Mesodermal cell (in vitro differentiated cells): ENCODE measurements at regions not wholly inside any gene's neighbourhood (a gene's known extent, or its start where the extent isn't known, plus 50 kb on each side); places are given as distances from the start of the nearest gene placed in this dataset.

Experiments
- H3K27ac ChIP-seq: 2 replicates; pipeline ENCODE4 v1.7.0; 2013; ENCODE audit warnings: mild to moderate bottlenecking, low read depth, low read length, moderate library complexity; ENCODE audit not compliant: severe bottlenecking
- H3K36me3 ChIP-seq: 2 replicates; pipeline ENCODE4 v1.7.1; 2013; ENCODE audit warnings: mild to moderate bottlenecking, low read length, moderate library complexity; ENCODE audit not compliant: control insufficient read depth, insufficient read depth
- H3K4me1 ChIP-seq: one replicate; pipeline ENCODE4 v1.7.1; 2013; ENCODE audit warnings: mild to moderate bottlenecking, low read length; ENCODE audit not compliant: insufficient read depth, control insufficient read depth, poor library complexity, severe bottlenecking
- H3K4me3 ChIP-seq: 2 replicates; pipeline ENCODE4 v1.7.0; 2013; ENCODE audit warnings: low read length, control low read depth, mild to moderate bottlenecking; ENCODE audit not compliant: insufficient read depth, poor library complexity, severe bottlenecking; ENCODE audit errors: extremely low read depth
- H3K9me3 ChIP-seq: 2 replicates; pipeline ENCODE4 v1.7.1; 2013; ENCODE audit warnings: mild to moderate bottlenecking, low read length, moderate library complexity; ENCODE audit not compliant: control insufficient read depth
- WGBS, 2 experiments: methylation state at CpG; one replicate each; pipeline ENCODE4 v1.1.5; 2013; ENCODE audit warnings: missing lambda C conversion rate in 2 of 2; ENCODE audit not compliant: insufficient coverage in 2 of 2; 5-methylcytosine and 5-hydroxymethylcytosine counted together

DNA sequence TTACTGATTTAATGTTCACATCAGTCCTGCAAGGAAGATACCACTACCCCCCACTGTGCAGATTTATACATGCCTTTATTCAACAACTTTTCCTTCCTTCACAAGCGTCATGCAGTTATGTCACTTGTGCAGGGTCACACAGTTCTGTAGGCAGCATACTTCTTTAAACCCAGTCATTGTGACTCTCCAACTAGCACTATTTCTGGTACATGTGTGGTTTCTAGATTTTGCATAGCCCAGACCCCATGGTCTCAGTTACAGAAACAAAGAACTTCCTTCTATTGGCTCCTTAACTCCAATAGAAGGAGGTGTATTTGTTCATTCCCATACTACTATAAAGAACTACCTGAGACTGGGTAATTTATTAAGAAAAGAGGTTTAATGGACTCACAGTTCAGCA, 333.1 kb downstream of the ZNF516 start:
- WGBS, 2 experiments, result 91 to 100% methylated on average over 1 of the region's 1 CpG
- Histone ChIP-seq H3K27ac (no peak overlapping the region), H3K4me1 (no peaks in the 10 kb centered on the region), H3K9me3 (no peaks in the 10 kb centered on the region), H3K36me3 (no peaks in the 10 kb centered on the region), H3K4me3 (no peak overlapping the region)

DNA sequence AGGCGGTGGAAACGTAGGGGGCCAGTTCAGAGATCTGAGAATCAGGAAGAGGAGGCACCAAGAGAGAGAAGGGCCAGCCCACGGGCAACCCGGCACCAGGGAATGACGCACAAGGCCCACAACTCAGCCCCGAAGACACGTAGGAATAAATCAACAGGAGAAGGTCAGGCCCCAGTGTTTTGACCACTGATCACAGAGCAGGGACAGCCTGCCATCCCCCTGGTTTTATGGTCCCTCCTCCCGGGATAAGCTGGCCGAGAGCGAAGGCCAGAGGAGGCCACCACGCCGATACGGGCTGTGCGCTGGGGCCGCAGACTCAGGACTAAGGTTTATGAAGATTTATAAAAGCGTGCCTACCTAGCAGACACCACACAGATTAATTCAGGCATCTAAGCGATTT, 341.4 kb downstream of the ZNF516 start:
- H3K9me3 ChIP-seq, result no peaks in the 10 kb centered on the region
- H3K27ac ChIP-seq, result no peak overlapping the region

DNA sequence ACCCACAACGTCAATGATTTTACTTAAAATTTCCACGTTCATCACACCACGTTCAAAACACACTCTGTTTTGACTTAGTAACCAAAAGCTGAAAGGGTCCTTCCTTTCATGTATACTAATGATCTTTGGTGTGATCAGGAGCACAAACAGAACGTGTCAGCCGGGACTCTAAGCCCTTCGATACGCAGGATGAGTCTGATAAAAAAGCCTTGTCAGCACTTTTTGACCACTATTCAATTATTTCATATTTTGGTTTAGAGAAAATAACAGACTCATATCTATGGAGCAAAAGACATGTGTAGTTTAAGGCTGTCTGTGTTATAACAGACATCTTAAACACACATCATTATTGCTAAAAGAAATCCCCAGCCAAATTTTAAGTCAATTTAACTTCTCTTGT, 345.3 kb downstream of the ZNF516 start:
- Histone ChIP-seq H3K9me3 (no peaks in the 10 kb centered on the region), H3K27ac (no peak overlapping the region), H3K36me3 (no peaks in the 10 kb centered on the region), H3K4me3 (no peak overlapping the region), H3K4me1 (peaks cover 4% of the 10 kb centered on the region)
- WGBS, 2 experiments, result 88 to 100% methylated on average over 1 to 3 of the region's 7 CpGs

More for the DNA sequence above, 341.4 kb downstream of the ZNF516 start:
- Histone ChIP-seq H3K36me3 (no peaks in the 10 kb centered on the region), H3K4me3 (no peak overlapping the region), H3K4me1 (peaks cover 4% of the 10 kb centered on the region)
- 86 to 88% methylated on average over 11 to 16 of the region's 17 CpGs for WGBS, 2 experiments

DNA sequence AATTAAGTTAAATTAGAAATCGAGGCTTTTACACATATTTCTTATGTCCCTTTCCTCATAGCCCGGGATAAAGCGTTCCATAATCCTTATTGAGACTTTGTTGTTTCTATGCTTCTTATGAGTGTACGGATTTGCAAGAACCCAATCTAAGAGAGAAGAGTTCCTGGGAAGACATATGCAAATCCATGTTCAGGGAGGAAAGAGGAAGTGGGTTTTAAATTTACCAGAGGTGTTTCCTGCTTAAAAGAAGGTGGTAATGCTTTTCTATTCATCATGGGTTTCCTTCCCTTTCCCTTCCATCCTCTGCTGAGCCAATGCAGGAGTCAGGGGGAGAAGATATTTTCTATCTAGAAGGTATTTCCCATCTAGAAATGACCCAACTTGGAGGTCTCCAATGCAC, 345.8 kb downstream of the ZNF516 start:
- 89 to 100% methylated on average over 1 to 2 of the region's 4 CpGs for WGBS, 2 experiments
- Histone ChIP-seq H3K4me1 (peaks cover 4% of the 10 kb centered on the region), H3K36me3 (no peaks in the 10 kb centered on the region), H3K9me3 (no peaks in the 10 kb centered on the region), H3K4me3 (no peak overlapping the region), H3K27ac (no peak overlapping the region)

DNA sequence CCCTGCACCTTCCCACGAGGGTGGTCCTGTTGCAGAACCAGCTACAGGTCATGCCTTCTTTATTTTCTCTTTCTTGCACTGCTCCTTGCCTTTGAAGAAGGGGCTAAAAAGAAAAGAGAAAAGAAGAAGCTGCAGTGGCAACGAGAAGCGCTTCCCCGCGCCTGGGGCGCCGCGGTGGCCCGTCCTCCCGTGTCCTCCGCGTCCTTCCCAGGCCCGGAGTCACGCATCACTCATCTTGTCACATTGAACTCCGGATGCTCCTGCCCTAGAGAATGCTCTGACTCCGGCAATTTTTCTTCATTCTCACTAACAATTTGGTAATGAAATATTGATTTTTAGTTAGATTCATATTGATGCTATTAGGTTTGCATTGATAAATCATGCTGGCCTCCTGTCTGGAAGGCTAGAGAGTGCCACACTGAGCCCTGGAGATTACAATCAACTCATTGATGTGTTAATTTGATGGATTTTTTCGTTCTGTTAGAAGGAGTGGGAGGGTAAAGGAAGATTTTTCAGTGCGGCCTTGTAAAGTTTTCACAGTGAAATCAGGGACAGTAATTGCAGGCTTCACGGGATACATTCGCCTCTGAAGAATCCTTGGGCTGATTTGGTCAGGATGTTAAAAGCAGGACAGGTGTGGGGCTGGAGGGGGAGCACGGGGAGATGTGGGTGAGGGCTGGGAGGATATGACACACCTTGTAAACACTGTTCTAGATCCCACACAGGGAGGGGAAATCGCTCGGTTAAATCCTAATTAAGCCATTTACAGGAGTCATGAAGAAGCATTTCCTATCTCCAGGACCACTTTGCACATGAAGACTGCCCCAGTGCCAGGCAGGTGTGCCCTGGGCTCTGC, 349.3 kb downstream of the ZNF516 start:
- no peak overlapping the region for H3K27ac ChIP-seq
- peaks cover 3% of the 10 kb centered on the region for H3K4me1 ChIP-seq
- H3K4me3 ChIP-seq, result no peak overlapping the region
- H3K9me3 ChIP-seq, result no peaks in the 10 kb centered on the region
- WGBS, 2 experiments, result 81 to 84% methylated on average over 20 of the region's 23 CpGs
- H3K36me3 ChIP-seq, result no peaks in the 10 kb centered on the region

DNA sequence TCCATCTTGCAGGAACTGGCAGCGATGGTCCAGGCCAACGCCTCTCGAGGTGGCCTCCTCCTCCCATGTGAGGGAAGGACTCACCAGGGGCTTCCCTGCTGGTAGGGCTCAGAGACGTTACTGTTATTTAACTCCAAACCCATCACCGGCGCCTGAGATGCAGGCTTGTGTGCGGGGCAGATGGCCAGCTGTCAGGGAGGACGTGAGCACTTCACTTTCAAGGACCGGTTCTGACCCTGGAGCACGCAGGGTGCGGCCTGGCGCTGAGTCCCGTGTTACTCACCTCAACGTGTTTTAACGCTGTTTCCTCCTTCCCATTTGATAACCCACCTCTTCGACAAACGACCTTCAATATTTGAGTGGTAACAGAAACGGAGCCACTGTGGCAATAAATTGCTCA, 350.2 kb downstream of the ZNF516 start:
- WGBS, 2 experiments, result 84 to 97% methylated on average over 16 to 17 of the region's 18 CpGs
- Histone ChIP-seq H3K4me3 (no peak overlapping the region), H3K27ac (no peak overlapping the region), H3K36me3 (no peaks in the 10 kb centered on the region), H3K4me1 (no peaks in the 10 kb centered on the region), H3K9me3 (no peaks in the 10 kb centered on the region)

DNA sequence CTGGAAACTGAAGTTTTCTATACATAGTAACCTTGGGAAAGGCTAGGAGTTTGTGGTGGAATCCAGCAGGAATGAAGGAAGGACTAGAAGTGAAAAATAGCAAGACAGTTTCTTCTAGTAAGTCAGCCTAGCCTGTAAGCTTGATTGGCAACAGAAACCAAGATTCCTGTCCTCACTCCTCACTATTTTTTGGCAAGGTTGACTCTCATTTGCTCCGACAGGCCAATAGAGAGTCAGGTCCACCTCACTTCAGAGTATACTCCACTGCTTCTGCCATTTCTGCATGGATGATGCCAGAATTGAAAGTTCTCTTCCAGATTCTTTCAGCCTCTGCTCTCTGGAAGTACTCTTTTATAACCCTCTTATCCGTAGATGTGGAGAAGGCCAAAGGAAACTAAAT, 352.4 kb downstream of the ZNF516 start:
- no peaks in the 10 kb centered on the region for H3K36me3 ChIP-seq
- H3K4me1 ChIP-seq, result no peaks in the 10 kb centered on the region
- no peak overlapping the region for H3K4me3 ChIP-seq
- no peaks in the 10 kb centered on the region for H3K9me3 ChIP-seq
- no peak overlapping the region for H3K27ac ChIP-seq
- 75 to 89% methylated on average over 1 of the region's 2 CpGs for WGBS, 2 experiments

DNA sequence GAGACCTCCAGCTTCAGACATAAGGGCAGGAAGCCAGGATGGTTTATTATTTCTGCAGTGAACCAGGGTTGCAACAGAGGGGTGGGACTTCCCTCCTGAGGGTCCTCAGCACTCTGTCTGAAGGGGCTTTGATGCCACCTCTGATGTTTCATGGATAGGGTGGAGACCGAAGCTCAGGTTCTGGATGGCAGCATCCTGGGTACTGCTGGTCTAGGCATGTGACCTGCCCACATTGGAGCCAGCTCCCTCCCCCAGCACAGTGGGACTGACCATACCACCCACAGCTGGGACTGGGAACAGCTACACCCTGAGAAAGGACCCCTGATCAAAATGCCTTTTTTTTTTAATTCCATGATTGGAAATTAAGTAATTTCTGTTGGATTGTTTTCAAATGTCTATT, 355.2 kb downstream of the ZNF516 start:
- H3K9me3 ChIP-seq, result no peaks in the 10 kb centered on the region
- H3K27ac ChIP-seq, result no peak overlapping the region
- H3K4me3 ChIP-seq, result no peak overlapping the region
- no peaks in the 10 kb centered on the region for H3K4me1 ChIP-seq
- WGBS, 2 experiments, result 80% methylated on average over 1 of the region's 1 CpG; no CpG with 5 or more reads in 1 of the 2 experiments
- no peaks in the 10 kb centered on the region for H3K36me3 ChIP-seq

DNA sequence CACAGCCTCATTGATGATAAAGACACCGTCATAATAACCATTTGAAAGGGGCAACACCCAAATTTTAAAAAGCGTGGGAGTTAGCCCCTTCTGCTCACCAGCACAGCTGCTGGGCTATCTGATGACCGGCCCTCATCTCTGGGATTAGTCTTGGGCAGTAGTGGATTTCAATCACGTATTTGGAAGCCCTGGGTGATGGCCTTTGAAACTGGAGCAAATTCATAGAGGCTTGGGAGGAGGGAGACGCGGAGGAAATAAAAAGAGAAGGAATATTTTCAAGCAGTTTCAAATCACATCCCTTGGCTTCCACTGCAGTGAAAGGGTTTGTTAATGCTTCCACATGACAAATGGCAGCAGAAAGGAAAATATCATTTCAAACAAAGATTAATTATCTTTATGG, 357.8 kb downstream of the ZNF516 start:
- Histone ChIP-seq H3K27ac (no peak overlapping the region), H3K9me3 (no peaks in the 10 kb centered on the region), H3K4me3 (no peak overlapping the region), H3K36me3 (no peaks in the 10 kb centered on the region), H3K4me1 (no peaks in the 10 kb centered on the region)
- WGBS, 2 experiments, result 88 to 94% methylated on average over 3 to 4 of the region's 6 CpGs

DNA sequence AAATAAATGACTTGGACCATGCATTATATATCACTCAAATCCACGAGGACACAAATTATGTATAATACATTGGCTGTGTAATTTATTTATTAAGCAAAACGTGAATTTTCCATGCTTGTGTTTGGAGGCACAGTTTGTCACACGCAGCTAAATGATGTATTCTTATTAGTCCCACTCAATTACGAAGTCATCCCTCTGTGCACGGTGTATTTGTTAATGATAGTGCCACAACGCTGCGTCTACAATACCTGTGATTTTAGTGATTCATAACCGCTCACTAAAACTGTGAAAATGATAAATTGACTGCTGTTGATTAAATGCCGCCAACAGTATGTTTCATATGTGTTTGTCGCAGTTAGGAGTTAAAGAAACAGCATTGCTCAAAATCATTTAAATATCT, 358.3 kb downstream of the ZNF516 start:
- 90 to 92% methylated on average over 2 to 3 of the region's 10 CpGs for WGBS, 2 experiments
- H3K9me3 ChIP-seq, result no peaks in the 10 kb centered on the region
- no peak overlapping the region for H3K27ac ChIP-seq
- H3K36me3 ChIP-seq, result no peaks in the 10 kb centered on the region
- H3K4me1 ChIP-seq, result no peaks in the 10 kb centered on the region
- H3K4me3 ChIP-seq, result no peak overlapping the region

DNA sequence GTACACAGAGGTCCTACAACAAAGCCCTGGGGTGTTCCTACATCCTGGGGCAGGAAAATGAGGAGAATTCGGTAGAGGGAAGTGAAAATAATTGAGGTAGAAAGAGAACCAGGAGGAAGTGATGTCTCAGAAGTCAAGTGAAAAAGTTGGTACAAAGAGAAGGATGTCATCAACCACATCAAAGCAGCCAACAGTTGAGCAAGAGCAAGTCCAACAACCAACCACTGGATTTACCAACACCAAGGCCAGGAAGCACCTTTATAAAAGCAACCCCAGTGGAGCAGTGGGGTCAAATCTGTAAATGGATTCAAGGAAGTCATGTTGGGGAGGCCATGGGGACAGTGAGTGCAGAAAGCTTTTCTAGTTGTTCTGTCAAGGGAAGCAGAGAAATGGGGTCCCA, 360.4 kb downstream of the ZNF516 start:
- Histone ChIP-seq H3K27ac (no peak overlapping the region), H3K4me3 (no peak overlapping the region), H3K4me1 (no peaks in the 10 kb centered on the region), H3K9me3 (no peaks in the 10 kb centered on the region), H3K36me3 (no peaks in the 10 kb centered on the region)
- 67 to 100% methylated on average over 1 of the region's 1 CpG for WGBS, 2 experiments
